ENCODE measurements at regions not wholly inside any gene's neighbourhood (a gene's known extent, or its start where the extent isn't known, plus 50 kb on each side); places are given as distances from the start of the nearest gene placed in this dataset.

DNA sequence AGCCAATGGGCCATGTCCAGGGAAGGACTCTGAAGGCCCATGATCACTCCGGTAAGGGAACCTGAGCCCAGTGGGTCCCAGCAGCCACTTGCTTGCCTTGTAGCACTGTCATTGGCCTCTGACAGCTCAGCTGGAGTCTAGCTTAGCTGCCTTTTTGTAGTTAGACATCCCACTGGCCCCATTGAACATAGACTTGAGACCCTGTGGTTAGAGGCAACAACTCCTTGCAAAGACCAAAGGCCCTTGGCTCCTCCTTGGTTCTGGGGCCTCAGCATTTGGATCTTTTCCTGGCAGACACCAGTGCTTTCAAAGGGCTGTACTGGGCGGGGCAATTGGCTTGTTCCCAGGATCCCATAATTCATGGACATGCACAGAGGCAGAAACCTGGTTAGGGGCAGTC, 321.2 kb downstream of the CXCL12 start:
- Histone ChIP-seq H3K27me3 (ENCODE audit: control insufficient read depth in 2 of 2, insufficient read depth in 2 of 2, low read length in 2 of 2) (no peaks in the 10 kb centered on the region), H3K4me3 (replicated peaks in 1 of 3; ENCODE audit: low read depth in 2 of 3, low read length in 3 of 3) (no peak overlapping the region), H4K20me1 (ENCODE audit: insufficient read depth, low read length) (no peaks in the 10 kb centered on the region), H3K9ac (ENCODE audit: insufficient read depth, low read length, poor library complexity, severe bottlenecking) (no peak overlapping the region), H3K4me2 (replicated peaks; ENCODE audit: extremely low read depth, low read length, poor library complexity, severe bottlenecking) (no peak overlapping the region), H3K36me3 (replicated peaks in 1 of 2; ENCODE audit: control insufficient read depth in 1 of 2, insufficient read depth in 2 of 2, low read length in 2 of 2) (no peaks in the 10 kb centered on the region), H3K27ac (ENCODE audit: low read depth in 1 of 2, low read length in 2 of 2) (no peak overlapping the region), H2AFZ (ENCODE audit: insufficient read depth, low read depth, low read length, poor library complexity, severe bottlenecking) (no peak overlapping the region), H3K9me3 (replicated peaks in 1 of 2; ENCODE audit: control insufficient read depth in 1 of 2, insufficient read depth in 1 of 2, low read length in 2 of 2) (no peaks in the 10 kb centered on the region), H3K79me2 (ENCODE audit: insufficient read depth, low read length) (no peaks in the 10 kb centered on the region), H3K4me1 (ENCODE audit: control insufficient read depth in 1 of 2, insufficient read depth in 2 of 2, low read length in 2 of 2) (no peaks in the 10 kb centered on the region)
- H3K36me3 Mint-ChIP-seq = no peaks in the 10 kb centered on the region
- TF ChIP-seq, protein P1, sequence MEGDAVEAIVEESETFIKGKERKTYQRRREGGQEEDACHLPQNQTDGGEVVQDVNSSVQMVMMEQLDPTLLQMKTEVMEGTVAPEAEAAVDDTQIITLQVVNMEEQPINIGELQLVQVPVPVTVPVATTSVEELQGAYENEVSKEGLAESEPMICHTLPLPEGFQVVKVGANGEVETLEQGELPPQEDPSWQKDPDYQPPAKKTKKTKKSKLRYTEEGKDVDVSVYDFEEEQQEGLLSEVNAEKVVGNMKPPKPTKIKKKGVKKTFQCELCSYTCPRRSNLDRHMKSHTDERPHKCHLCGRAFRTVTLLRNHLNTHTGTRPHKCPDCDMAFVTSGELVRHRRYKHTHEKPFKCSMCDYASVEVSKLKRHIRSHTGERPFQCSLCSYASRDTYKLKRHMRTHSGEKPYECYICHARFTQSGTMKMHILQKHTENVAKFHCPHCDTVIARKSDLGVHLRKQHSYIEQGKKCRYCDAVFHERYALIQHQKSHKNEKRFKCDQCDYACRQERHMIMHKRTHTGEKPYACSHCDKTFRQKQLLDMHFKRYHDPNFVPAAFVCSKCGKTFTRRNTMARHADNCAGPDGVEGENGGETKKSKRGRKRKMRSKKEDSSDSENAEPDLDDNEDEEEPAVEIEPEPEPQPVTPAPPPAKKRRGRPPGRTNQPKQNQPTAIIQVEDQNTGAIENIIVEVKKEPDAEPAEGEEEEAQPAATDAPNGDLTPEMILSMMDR (IDR thresholded peaks at IDR 0.05) = no peak
- 90% methylated on average over 2 of the region's 2 CpGs for WGBS (ENCODE audit: insufficient coverage)
- intact Hi-C loops (cut with micrococcal nuclease) = no loop called here
- H3K27ac Mint-ChIP-seq = no peak overlapping the region
- peaks cover 0 to 3% (median 0%) of the 10 kb centered on the region in 7 donors for H3K9me3 Mint-ChIP-seq
- no peak overlapping the region for H3K4me3 Mint-ChIP-seq
- H3K27me3 Mint-ChIP-seq (ENCODE audit: low read depth in 3 of 3) = peaks cover 0 to 6% (median 0%) of the 10 kb centered on the region in 3 donors
- no peak for DNase-seq
- H3K4me1 Mint-ChIP-seq = no peaks in the 10 kb centered on the region

- Mint-ChIP-seq H3K27ac (no peak overlapping the region), H3K27me3 (ENCODE audit: low read depth in 3 of 3) (peaks cover 1 to 10% (median 3%) of the 10 kb centered on the region in 3 donors), H3K9me3 (peaks cover 0 to 5% (median 0%) of the 10 kb centered on the region in 7 donors), H3K4me3 (no peak overlapping the region), H3K4me1 (no peaks in the 10 kb centered on the region), H3K36me3 (no peaks in the 10 kb centered on the region)
- Histone ChIP-seq H3K9ac (ENCODE audit: insufficient read depth, low read length, poor library complexity, severe bottlenecking) (no peak overlapping the region), H3K36me3 (replicated peaks in 1 of 2; ENCODE audit: control insufficient read depth in 1 of 2, insufficient read depth in 2 of 2, low read length in 2 of 2) (no peaks in the 10 kb centered on the region), H3K27ac (ENCODE audit: low read depth in 1 of 2, low read length in 2 of 2) (no peak overlapping the region), H3K4me1 (ENCODE audit: control insufficient read depth in 1 of 2, insufficient read depth in 2 of 2, low read length in 2 of 2) (no peaks in the 10 kb centered on the region), H3K79me2 (ENCODE audit: insufficient read depth, low read length) (no peaks in the 10 kb centered on the region), H3K9me3 (replicated peaks in 1 of 2; ENCODE audit: control insufficient read depth in 1 of 2, insufficient read depth in 1 of 2, low read length in 2 of 2) (no peaks in the 10 kb centered on the region), H3K4me2 (replicated peaks; ENCODE audit: extremely low read depth, low read length, poor library complexity, severe bottlenecking) (no peak overlapping the region), H3K4me3 (replicated peaks in 1 of 3; ENCODE audit: low read depth in 2 of 3, low read length in 3 of 3) (no peak overlapping the region), H4K20me1 (ENCODE audit: insufficient read depth, low read length) (no peaks in the 10 kb centered on the region), H2AFZ (ENCODE audit: insufficient read depth, low read depth, low read length, poor library complexity, severe bottlenecking) (no peak overlapping the region), H3K27me3 (ENCODE audit: control insufficient read depth in 2 of 2, insufficient read depth in 2 of 2, low read length in 2 of 2) (no peaks in the 10 kb centered on the region)
- 86% methylated on average over 2 of the region's 2 CpGs for WGBS (ENCODE audit: insufficient coverage)
- TF ChIP-seq, protein P1 (IDR thresholded peaks at IDR 0.05) = no peak
- intact Hi-C loops (cut with micrococcal nuclease) = no loop called here
- no peak for DNase-seq
These were observed 324.2 kb downstream of the CXCL12 start for GRCh38 chr10:44060719-44061118.
